ENCODE measurements at regions not wholly inside any gene's neighbourhood (a gene's known extent, or its start where the extent isn't known, plus 50 kb on each side); places are given as distances from the start of the nearest gene placed in this dataset.

DNA sequence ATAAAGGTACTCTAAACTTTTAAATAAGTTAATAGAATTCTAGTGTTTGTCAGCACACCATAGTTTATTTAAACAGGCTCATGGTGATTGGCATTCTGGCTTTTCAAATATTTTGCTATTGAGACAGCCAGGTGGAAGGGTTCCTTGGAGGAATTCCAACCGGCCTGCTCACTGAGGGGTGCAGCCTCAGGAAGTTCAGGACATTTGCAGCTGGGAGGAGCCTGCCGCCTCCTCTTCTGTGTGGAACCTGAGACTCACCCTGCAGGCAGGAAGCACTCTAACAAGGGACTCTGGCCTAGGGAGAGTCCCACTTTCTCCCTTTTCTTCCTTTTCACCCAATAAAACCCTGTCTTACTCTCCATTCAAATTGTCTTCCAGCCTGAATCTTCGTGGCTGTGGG, 1328.0 kb downstream of the FSTL5 start:
- TF ChIP-seq GATA3 (IDR thresholded peaks at IDR 0.05; ENCODE audit: low read depth, low read length): no peak
- no peak for TF ChIP-seq GATA2 (IDR thresholded peaks at IDR 0.05; ENCODE audit: low read depth, low read length)
